ENCODE measurements at regions not wholly inside any gene's neighbourhood (a gene's known extent, or its start where the extent isn't known, plus 50 kb on each side); places are given as distances from the start of the nearest gene placed in this dataset.

- DNase-seq, result no peak
- no peaks in the 10 kb centered on the region for H3K4me1 ChIP-seq
- no peaks in the 10 kb centered on the region for H3K36me3 ChIP-seq (replicated peaks in 1 of 2; ENCODE audit: insufficient read depth in 1 of 2, low read depth in 2 of 2)
- intact Hi-C loops (cut with DNase I), result no loop called here
- WGBS, 2 donors, result 61 to 79% methylated on average over 1 of the region's 1 CpG
- H3K27ac ChIP-seq, result no peak overlapping the region
- H3K27me3 ChIP-seq, result no peaks in the 10 kb centered on the region
- H3K9me3 ChIP-seq, result no peaks in the 10 kb centered on the region
- no peak overlapping the region for H3K4me3 ChIP-seq
- no peak for TF ChIP-seq CTCF (IDR thresholded peaks at IDR 0.05)
- no peak for TF ChIP-seq POLR2A (IDR thresholded peaks at IDR 0.05)
- ATAC-seq, result no peak
These were observed 238.6 kb upstream of the PREP start for GRCh38 chr6:105641504-105641903.

- 83 to 90% methylated on average over 2 of the region's 2 CpGs for WGBS, 2 donors
- Histone ChIP-seq H3K27ac (no peak overlapping the region), H3K9me3 (no peaks in the 10 kb centered on the region), H3K4me3 (no peak overlapping the region), H3K27me3 (no peaks in the 10 kb centered on the region), H3K4me1 (no peaks in the 10 kb centered on the region), H3K36me3 (replicated peaks in 1 of 2; ENCODE audit: insufficient read depth in 1 of 2, low read depth in 2 of 2) (no peaks in the 10 kb centered on the region)
- no peak for TF ChIP-seq POLR2A (IDR thresholded peaks at IDR 0.05)
- no peak for TF ChIP-seq CTCF (IDR thresholded peaks at IDR 0.05)
- intact Hi-C loops (cut with DNase I), result no loop called here
- ATAC-seq (no peak), DNase-seq (no peak)
These were observed 236.2 kb upstream of the PREP start for GRCh38 chr6:105639124-105639523.

- intact Hi-C loops (cut with DNase I), result no loop called here
- no peak for TF ChIP-seq POLR2A (IDR thresholded peaks at IDR 0.05)
- no peak for TF ChIP-seq CTCF (IDR thresholded peaks at IDR 0.05)
- Histone ChIP-seq H3K4me1 (no peaks in the 10 kb centered on the region), H3K9me3 (peaks cover 0 to 6% (median 0%) of the 10 kb centered on the region in 3 donors), H3K36me3 (replicated peaks in 1 of 2; ENCODE audit: insufficient read depth in 1 of 2, low read depth in 2 of 2) (no peaks in the 10 kb centered on the region), H3K27ac (no peak overlapping the region), H3K4me3 (no peak overlapping the region), H3K27me3 (no peaks in the 10 kb centered on the region)
- no peak for DNase-seq
- ATAC-seq, result no peak
These were observed 230.9 kb upstream of the PREP start for GRCh38 chr6:105633814-105634213.

GRCh38 chr6:105628156-105628860, 225.4 kb upstream of the PREP start:
- Histone ChIP-seq H3K4me3 (no peak overlapping the region), H3K27ac (no peak overlapping the region), H3K9me3 (peaks cover 0 to 6% (median 0%) of the 10 kb centered on the region in 3 donors), H3K4me1 (no peaks in the 10 kb centered on the region), H3K27me3 (no peaks in the 10 kb centered on the region), H3K36me3 (replicated peaks in 1 of 2; ENCODE audit: insufficient read depth in 1 of 2, low read depth in 2 of 2) (no peaks in the 10 kb centered on the region)
- DNase-seq (no peak), ATAC-seq (no peak)
- intact Hi-C loops (cut with DNase I), result no loop called here
- no peak for TF ChIP-seq CTCF (IDR thresholded peaks at IDR 0.05)
- TF ChIP-seq POLR2A (IDR thresholded peaks at IDR 0.05), result no peak
- WGBS, 2 donors, result 70 to 72% methylated on average over 7 of the region's 7 CpGs

All from body of pancreas (tissue), 4 donors.